NCI-H2196 treated with DMSO at 0.1 percent for 48 hours (cell line): ENCODE measurements at regions not wholly inside any gene's neighbourhood (a gene's known extent, or its start where the extent isn't known, plus 50 kb on each side); places are given as distances from the start of the nearest gene placed in this dataset.
"Not testable (repeated sequence)": the region's sequence is repeated elsewhere in the genome, so short reads cannot be mapped to it uniquely, and the experiment has no call there.

Experiments used
- DNase-seq: peaks from one replicate; lab custom pipeline; 2025; ENCODE audit not compliant: unreplicated experiment; lab: John Stamatoyannopoulos, UW

DNA sequence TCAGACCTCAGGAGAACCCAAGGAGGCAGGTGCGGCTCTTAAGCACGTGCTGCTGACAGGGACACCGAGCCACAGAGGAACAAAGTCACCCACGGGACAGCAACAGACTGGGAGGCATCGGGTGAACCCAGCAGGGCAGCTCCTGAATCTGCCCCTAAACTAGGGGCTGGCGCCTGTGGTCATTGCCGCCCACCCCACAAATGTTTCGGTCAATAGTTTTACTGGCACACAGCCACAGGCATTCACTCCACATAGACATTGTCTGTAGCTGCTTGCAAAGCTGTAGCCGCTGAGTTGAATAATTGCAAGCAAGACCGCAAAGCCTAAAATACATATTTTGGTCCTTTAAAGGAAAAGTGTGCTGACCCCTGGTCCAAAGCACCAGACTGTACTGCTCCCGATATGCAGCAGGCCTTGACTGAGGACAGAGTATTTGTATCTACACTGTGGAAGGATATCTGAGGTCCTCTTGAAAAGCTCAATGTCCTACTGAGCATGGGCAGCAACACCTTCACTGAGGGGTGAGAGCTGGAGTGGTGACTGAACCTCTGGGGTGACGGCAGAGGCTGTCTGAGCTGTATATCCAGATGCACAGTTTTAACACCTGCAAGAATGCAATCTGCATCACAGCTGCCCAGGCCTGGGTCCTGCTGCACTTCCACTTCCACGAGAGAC lies 310.3 kb downstream of the THBS2 start:
- DNase-seq: no peak

DNA sequence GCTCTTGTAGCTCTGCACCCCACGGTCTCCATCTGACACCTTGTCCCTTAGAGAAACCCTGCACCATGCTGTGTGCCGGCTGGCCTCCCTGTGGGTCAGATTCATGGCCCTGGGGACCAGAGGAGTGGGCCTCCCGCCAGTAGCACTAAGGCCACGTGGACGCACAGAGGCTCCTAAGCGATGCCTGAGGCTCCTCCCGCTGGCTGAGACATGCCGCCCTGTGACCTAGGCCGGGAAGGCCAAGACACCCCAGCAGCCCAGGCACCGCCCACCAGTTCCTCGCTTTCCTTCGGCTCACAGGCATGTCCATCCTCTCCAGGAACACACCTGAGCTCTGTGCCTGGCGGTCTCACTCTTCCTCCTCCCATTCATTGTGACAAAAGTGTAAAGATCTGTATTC lies 311.0 kb downstream of the THBS2 start:
- no peak for DNase-seq

GRCh38 chr6:168941036-168941435 lies 312.6 kb downstream of the THBS2 start:
- DNase-seq: no peak

DNA sequence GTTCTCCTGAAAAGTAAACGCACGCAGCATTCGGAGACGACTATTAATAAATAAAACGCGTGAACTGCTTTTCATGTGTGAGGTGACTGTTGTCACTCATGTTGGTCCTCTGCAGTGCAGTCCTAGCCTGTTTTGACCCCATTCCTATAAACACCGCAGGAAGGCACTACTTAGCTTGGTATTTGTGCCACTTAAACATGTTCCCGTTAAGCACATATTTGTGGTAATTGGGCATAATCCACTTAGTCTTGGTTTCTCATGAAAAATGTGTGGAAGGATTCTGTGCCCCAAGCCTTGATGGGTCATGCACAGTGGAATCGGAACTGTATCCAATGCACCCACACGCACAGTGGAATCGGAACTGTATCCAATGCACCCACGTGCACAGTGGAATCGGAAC lies 313.9 kb downstream of the THBS2 start:
- no peak for DNase-seq

DNA sequence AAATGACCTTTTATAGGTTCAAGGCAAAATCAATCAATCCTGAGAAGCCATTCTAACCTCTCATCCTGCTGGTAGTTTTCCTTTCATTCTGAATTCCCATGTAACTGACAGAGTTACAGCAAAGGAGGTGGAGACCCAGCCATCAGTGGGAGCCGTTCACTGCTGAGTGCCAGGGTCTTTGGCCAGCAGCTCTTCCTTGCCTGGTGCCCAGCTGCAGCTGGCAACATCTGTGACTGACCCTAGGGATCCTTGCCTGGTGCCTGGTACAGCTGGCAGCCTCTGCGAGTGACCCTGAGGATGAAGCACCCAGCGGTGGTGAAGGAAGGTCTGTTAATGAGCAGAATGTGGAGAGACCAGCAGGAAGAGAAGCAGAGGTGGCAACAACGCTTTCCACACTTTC lies 314.6 kb downstream of the THBS2 start:
- no peak for DNase-seq

- DNase-seq: no peak
These were observed 315.1 kb downstream of the THBS2 start for GRCh38 chr6:168938546-168938945.

DNA sequence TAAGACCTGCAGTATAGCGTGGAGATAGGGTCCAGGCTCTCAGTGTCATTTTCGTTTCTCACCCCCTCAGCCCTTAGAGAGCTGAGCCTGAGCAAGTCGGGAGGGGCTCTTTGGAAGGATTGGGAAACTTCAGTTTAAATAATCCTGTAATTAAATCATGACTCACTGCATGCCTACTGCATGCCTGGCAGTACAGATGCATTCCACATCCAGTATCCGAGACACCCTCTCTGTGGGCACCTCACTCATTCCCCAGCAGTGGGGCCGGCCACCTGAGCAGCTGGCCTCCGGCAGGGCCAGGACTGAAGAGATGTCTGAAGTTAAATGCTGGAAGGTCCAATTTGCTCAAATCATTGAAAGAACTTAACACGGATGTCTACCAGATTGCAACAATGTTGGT lies 316.6 kb downstream of the THBS2 start:
- no peak for DNase-seq

DNA sequence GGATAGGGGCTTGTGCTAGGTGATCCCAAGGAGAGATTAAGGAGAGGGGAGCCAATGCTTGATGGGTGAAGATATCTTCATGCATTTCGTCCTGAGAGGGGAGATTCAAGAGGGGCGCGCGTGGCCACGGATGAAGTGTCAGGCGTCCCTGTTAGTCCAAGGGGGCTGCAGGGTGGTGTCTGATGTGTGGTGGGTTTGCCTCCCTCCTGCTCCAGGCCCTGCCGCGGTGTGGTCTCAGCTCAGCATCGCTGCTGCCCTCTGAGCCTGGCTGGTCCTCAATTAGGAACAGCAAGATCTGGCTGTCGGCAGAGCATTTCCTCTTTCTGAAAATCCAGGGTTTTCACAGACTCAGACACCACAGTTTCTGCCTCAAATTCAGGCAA lies 318.0 kb downstream of the THBS2 start:
- DNase-seq: no peak

GRCh38 chr6:168934660-168935627 lies 318.7 kb downstream of the THBS2 start:
- DNase-seq: no peak

DNA sequence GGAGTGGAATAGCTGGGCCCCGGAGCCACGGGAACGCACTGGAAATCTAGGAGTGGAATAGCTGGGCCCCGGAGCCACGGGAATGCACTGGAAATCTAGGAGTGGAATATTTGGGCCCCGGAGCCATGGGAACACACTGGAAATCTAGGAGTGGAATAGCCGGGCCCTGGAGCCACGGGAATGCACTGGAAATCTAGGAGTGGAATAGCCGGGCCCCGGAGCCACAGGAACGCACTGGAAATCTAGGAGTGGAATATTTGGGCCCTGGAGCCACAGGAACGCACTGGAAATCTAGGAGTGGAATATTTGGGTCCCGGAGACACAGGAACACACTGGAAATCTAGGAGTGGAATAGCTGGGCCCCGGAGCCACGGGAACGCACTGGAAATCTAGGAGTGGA lies 321.5 kb downstream of the THBS2 start:
- not testable (repeated sequence) for DNase-seq

- not testable (repeated sequence) for DNase-seq
These were observed 322.6 kb downstream of the THBS2 start for GRCh38 chr6:168931072-168931471.

DNA sequence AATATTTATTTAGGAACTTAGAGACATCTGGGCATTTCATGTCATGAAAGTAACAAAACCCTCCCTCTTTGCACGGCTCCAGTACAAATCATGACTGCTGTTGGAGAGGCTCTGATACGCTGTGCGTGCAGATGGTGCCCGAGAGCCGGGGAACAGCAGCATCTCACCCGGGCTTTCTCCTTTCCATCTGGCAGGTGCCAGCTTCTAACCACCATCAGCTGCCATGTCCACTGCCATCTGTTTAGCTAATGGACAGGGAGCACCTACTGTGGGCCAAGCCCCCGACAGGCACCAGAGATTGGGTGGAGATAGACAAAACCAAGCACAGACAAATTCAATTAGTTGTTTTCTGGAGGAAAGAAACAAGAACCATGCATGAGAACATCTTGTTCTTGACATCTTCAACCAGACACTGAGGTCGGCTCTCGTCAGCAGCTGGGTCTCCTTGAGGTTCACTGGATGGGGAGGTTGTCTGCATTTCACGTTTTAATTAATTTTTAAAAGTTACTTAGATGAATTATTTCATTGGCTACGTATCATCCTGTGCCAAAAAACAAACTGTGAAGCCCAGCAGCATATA lies 323.7 kb downstream of the THBS2 start:
- DNase-seq: no peak

GRCh38 chr6:168928012-168928411 lies 325.6 kb downstream of the THBS2 start:
- DNase-seq: no peak

DNA sequence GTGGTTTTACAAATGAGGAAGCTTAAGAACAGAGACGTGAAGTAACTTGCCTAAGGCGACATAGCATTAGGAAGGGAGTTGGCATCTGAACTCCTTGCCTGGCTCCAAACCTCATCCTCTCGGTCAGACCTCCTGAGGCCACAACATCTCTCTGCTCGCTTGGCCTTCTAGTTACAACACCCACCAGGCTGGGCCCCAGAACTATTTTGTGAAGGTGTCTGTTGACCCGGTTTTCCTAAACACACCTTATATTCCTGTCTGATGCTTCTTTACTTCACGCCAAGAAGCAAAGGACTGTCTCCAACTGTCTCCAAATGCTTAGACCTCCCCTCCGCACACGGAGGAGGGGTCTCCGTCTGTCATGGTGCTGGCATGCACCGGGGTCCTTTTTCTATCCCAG lies 326.6 kb downstream of the THBS2 start:
- no peak for DNase-seq

GRCh38 chr6:168926306-168926705 lies 327.3 kb downstream of the THBS2 start:
- DNase-seq: no peak

DNA sequence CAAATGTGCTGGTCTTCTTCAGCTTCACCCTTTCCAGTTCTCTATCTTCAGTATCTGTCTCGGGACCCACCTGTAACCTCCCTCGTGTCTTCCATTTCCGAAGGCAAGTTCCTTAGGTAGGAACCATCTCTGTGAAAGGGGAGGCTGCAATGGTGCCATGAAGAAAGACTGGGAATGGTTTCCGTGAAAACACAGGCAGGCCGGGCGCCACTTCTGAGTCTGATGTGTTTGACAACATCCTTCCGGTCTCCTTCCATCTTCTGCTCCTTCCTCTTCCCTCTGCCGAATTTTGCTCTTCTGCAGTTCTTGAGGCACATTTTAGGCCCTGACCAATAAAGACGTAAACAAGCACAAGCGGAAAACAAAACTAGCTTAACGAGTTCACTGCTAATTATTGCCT lies 328.0 kb downstream of the THBS2 start:
- no peak for DNase-seq

GRCh38 chr6:168923171-168923570 lies 330.5 kb downstream of the THBS2 start:
- DNase-seq: no peak

GRCh38 chr6:168922436-168922835 lies 331.2 kb downstream of the THBS2 start:
- no peak for DNase-seq

GRCh38 chr6:168920289-168920688 lies 333.4 kb downstream of the THBS2 start:
- DNase-seq: no peak

DNA sequence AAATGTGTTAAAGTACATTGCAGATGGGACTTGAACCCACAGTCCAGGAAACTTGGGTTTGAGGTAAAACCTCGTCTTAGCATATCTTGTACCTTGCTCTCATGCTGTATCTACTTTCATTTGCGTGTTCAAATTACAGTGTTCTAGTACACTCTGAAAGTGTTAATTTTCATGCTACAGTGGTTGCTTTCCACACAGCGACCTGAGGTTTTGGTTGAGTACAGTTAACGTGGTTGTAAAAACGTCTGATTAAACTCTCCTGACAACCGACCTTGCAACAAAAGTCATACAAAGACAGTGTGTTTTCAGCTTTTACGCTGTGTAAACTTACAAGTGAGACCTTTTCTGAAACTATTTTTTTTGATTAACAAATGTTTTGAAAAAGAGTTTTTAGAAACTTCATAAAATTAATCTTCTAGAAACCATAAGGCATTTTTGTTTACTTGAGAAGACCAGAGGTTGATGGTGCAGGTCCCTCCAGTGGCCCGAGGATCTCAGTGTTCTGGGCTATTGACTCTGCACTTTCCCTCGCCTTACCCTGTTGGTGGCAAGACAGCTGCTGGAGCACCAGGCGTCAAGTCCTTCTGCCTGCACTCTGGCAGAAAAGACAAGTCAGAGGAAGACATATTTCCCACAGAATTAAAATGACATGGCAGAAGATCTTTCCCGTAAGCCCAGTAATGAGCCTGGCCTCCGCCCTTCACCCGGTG lies 334.0 kb downstream of the THBS2 start:
- DNase-seq: no peak

DNA sequence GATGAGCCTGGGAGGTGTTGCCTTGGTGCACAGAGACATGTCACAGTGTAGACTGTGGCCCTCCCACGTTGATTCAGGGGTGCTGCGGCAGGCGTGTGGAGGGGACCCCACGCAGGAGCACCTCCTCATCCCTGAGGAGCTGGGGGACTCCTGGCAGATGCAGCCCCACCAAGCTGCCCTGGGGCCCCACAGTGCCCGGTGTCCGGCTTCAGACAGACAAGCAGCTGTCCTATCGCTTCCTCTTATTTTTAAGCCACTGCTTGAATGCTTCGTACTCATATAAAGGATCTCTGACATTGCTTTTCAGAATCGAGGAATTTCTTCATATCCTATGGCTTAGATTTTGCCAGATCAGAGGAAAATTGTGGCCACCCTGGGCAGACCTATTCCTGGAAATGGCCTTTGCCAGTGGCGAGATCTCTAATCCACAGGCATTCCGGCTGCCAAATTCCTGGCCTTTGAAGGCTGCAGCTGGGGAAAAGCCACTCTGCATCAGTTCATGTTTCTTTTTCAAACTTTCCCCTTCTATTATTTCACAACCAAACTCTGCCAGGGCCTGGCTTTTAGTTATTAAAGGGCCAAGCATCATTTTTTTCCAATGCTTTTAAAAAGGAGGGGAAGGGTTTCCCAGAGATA lies 337.0 kb downstream of the THBS2 start:
- no peak for DNase-seq
